BJ (cell line): ENCODE measurements at regions not wholly inside any gene's neighbourhood (a gene's known extent, or its start where the extent isn't known, plus 50 kb on each side); places are given as distances from the start of the nearest gene placed in this dataset.
"Not testable (repeated sequence)": the region's sequence is repeated elsewhere in the genome, so short reads cannot be mapped to it uniquely, and the experiment has no call there.

Experiments
- CTCF ChIA-PET: fragments of 350-600 bp; formaldehyde crosslinking; extraction: SDS; loops from one replicate; lab custom pipeline; 2021; ENCODE audit warnings: antibody characterized with exemption, inconsistent platforms; lab: Yijun Ruan, JAX
- POLR2A ChIA-PET: fragments of 300-600 bp; sonication (Branson Sonifier 250); formaldehyde crosslinking; extraction: SDS; loops from one replicate; lab custom pipeline; 2021; ENCODE audit warnings: antibody characterized with exemption; lab: Charles Lee
- DNase-seq: peaks from one replicate; pipeline ENCODE4 v3.0.0-alpha.2; 2011; ENCODE audit warnings: low read depth
- H3K27me3 ChIP-seq: 2 replicates; pipeline ENCODE4 v1.6.0; 2011; ENCODE audit warnings: low read length; ENCODE audit not compliant: control insufficient read depth, insufficient read depth
- H3K36me3 ChIP-seq: 2 replicates; pipeline ENCODE4 v1.5.1; 2011; ENCODE audit warnings: low read length; ENCODE audit not compliant: control insufficient read depth, insufficient read depth
- H3K4me3 ChIP-seq: 2 replicates; pipeline ENCODE4 v1.5.1; 2011; ENCODE audit warnings: low read depth, mild to moderate bottlenecking, control low read depth, low read length
- TF ChIP-seq, protein P1 (sequence below): IDR thresholded peaks from 2 replicates; pipeline ENCODE4 v1.5.1; 2011; ENCODE audit warnings: low read depth, mild to moderate bottlenecking, control low read depth, inconsistent platforms, low read length, moderate library complexity; ENCODE audit not compliant: insufficient read depth

DNA sequence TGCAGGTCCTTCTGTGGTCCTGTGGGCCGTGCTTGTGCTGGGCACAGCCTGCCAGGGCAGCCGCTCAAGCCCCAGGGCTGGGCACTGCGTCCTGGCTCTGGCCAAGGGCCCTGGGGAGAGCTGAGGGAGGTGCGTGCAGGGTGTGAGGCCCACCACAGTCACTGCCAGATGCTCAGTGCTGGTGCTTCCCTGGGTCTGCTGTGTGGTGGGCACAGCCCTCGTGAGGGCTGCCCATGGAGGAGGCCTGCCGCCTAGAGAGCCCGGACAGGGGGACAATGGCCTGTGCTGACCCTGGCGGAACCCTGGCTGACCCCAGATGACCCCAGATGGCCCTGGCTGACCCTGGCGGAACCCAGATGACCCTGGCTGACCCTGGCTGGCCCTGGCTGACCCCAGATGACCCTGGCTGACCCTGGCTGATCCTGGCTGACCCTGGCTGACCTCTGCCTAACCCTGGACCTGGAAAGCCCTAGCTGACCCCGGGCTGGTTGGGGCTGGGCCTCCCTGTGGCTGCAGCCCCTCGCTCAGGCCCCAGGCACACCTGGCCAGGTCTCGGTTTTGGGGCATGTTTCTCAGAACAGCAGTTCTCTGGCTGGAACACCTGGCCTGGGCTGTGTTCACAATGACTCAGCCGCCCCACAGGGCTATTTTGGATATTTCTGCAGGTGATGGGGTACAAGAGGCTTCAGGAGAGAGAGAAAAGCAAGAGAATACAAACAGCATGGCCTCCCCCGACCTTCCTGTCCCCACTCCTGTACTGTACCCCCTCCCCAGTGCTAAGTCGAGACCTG, 55.4 kb downstream of the TMEM121 start:
- DNase-seq: no peak
- ChIA-PET POLR2A (no interaction called here), CTCF (no interaction called here)
- Histone ChIP-seq H3K4me3 (no peak overlapping the region), H3K36me3 (no peaks in the 10 kb centered on the region), H3K27me3 (no peaks in the 10 kb centered on the region)
- TF ChIP-seq, protein P1, sequence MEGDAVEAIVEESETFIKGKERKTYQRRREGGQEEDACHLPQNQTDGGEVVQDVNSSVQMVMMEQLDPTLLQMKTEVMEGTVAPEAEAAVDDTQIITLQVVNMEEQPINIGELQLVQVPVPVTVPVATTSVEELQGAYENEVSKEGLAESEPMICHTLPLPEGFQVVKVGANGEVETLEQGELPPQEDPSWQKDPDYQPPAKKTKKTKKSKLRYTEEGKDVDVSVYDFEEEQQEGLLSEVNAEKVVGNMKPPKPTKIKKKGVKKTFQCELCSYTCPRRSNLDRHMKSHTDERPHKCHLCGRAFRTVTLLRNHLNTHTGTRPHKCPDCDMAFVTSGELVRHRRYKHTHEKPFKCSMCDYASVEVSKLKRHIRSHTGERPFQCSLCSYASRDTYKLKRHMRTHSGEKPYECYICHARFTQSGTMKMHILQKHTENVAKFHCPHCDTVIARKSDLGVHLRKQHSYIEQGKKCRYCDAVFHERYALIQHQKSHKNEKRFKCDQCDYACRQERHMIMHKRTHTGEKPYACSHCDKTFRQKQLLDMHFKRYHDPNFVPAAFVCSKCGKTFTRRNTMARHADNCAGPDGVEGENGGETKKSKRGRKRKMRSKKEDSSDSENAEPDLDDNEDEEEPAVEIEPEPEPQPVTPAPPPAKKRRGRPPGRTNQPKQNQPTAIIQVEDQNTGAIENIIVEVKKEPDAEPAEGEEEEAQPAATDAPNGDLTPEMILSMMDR: no peak

DNA sequence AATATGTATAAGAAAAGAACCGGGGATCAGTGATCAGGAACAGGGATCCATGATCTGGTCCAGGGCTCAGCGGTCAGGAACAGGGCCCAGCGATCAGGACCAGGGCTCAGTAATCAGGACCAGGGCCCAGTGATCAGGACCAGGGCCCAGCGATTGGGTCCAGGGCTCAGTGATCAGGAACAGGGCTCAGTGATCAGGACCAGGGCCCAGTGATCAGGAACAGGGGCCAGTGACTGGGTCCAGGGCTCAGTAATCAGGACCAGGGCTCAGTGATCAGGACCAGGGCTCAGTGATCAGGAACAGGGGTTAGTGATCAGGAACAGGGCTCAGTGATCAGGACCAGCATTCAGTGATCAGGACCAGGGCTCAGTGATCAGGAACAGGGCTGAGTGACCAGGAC, 56.3 kb downstream of the TMEM121 start:
- Histone ChIP-seq H3K27me3 (no peaks in the 10 kb centered on the region), H3K4me3 (no peak overlapping the region), H3K36me3 (no peaks in the 10 kb centered on the region)
- DNase-seq: no peak
- ChIA-PET POLR2A (no interaction called here), CTCF (no interaction called here)
- TF ChIP-seq, protein P1: no peak

DNA sequence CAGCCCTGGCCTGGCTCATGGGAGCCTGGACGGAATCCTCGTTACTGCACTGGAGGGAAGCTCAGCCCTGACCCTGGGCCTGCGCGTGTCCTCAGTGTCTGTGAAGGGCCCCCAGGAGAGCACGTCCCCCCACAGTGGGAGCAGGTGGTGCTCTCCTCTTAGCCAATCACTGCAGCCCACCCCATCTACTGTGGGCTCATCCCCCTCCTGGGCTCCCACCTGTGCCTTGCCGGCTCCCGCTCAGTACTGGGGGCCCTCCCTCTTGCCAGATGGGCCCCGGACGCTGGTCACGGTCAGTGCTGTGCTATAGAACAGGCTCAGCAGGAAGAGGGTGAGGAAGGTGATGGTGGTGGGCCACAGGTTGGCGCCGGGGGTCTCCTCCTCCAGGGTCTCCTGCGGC, 57.5 kb downstream of the TMEM121 start:
- DNase-seq, H3K27me3 ChIP-seq, H3K4me3 ChIP-seq, POLR2A ChIA-PET, H3K36me3 ChIP-seq, CTCF ChIA-PET: not testable (repeated sequence)

DNA sequence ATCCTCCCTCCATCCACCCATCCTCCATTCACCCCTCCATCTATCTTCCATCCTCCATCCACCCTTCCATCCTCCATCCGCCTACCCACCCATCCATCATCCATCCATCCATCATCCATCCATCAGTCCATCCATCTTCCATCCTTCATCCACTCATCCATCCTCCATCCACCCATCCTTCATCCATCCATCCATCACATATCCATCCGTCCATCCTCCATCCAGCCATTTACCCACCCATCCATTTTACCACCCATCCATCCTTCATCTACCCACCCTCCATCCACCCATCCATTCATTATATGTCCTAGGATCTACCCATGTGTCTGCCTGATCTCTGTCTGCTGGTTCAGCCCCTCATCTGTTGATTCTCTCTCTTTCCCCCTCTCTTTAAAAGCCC, 58.9 kb downstream of the TMEM121 start:
- H3K4me3 ChIP-seq, DNase-seq, POLR2A ChIA-PET, CTCF ChIA-PET, H3K36me3 ChIP-seq, H3K27me3 ChIP-seq: not testable (repeated sequence)

DNA sequence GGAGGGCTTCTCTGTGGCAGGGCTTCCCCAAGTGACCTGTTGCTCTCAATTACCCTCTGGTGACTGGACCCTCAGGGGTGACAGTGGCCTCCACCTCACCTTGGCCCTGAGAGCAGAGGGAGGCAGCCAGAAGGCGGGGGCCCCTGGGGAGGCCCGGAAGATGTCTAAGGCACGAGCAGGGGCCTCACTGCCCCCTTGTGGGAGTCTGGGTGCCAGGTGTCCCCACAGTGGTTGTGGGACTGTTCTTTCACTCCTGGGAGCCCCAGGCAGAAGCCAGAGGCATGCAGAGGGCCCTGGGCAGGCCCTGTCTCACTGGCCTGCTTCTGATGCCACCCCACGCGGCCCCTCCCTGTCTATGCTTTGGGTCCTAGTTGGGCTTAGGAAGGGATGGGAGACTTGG, 59.3 kb downstream of the TMEM121 start:
- CTCF ChIA-PET, H3K36me3 ChIP-seq, POLR2A ChIA-PET: not testable (repeated sequence)

DNA sequence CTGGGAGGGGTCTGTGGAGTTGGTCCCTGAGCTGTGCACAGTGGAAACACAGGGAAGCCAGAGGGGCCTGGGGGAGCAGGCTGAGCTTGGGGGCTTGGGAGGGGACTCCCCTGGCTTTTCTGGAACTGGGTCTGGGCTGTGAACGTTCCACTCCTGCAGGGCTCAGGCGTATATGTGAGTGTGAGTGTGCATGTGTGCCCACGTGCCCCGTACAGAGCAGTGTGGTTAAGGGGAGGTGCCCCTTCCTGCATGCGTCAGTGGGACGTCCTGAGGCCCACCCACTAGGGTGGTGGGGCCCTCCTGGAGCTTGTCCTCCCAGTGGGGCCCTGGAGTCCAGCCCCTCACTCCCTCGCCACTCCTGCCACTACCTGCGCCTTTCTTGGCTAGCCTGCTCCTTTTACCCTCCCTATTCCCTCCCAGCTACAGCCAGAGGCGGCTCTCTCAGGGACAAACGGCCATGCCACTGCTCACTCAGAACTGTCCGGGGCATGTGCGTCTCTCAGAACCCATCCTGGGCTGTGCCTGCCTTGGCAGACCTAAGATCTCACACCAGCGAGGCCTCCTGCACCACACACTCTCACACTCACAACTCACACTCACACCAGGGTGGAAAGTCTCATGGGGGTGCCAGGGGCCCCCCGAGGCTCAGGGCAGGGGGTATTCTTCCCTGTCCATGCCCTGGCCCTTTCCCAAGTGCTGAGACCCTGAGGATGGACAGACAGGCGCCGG, 59.9 kb downstream of the TMEM121 start:
- DNase-seq, H3K27me3 ChIP-seq, CTCF ChIA-PET, POLR2A ChIA-PET, H3K36me3 ChIP-seq, H3K4me3 ChIP-seq: not testable (repeated sequence)

More for the DNA sequence above, 59.3 kb downstream of the TMEM121 start:
- not testable (repeated sequence) for H3K27me3 ChIP-seq, DNase-seq, H3K4me3 ChIP-seq

DNA sequence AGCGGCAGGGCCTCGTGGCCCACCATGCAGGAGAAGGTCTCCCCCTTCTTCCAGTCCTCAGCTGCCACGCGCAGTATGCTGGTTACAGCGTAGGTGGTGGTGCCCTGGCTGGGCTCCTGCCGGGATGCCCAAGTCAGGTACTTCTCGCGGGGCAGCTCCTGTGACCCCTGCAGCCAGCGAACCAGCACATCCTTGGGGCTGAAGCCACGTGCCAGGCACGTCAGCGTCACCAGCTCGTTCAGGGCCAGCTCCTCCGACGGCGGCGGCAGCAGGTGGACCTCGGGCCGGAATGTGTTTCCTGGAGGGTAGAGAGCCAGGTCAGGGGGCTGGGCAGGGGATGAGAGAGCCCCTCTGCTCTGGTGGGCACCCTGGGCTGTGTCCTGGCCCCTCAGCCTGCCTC, 60.7 kb downstream of the TMEM121 start:
- CTCF ChIA-PET, DNase-seq, H3K4me3 ChIP-seq, POLR2A ChIA-PET, H3K27me3 ChIP-seq, H3K36me3 ChIP-seq: not testable (repeated sequence)

DNA sequence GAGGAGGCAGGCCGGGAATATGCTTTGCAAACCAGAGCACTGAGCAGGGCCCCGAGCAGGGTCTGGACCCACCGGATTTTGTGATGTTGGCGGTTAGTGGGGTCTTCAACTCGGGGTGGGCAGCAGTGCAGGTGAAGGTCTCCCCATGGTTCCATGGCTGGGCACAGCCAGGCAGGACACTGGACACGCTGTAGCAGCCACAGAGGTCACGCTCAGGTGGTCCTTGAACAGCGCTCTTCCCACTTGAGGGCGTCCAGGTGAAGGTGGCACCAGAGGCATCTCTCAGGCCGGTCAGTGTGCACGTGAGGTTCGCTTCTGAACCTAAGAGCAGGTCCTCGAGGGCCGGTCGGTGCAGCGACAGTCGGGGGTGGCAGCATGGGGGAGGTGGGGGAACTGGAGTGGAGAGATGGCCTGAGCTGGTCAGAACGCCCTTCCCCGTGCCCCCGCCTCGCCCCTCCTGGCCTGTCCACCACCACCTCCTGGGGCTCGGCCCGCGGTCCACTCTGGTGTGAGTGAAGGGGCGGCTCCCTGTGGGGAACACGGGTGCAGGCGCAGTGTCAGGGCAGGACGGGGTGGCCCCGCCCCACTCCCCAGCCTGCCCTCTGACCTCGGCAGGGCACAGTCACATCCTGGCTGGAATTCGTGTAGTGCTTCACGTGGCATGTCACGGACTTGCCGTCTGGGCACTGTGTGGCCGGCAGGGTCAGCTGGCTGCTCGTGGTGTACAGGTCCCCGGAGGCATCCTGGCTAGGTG, 61.3 kb downstream of the TMEM121 start:
- POLR2A ChIA-PET, DNase-seq, CTCF ChIA-PET: not testable (repeated sequence)

More for the DNA sequence above, 61.3 kb downstream of the TMEM121 start:
- not testable (repeated sequence) for H3K27me3 ChIP-seq, H3K36me3 ChIP-seq, H3K4me3 ChIP-seq
